Neural cell (in vitro differentiated cells): ENCODE measurements at regions not wholly inside any gene's neighbourhood (a gene's known extent, or its start where the extent isn't known, plus 50 kb on each side); places are given as distances from the start of the nearest gene placed in this dataset.
"Not testable (repeated sequence)": the region's sequence is repeated elsewhere in the genome, so short reads cannot be mapped to it uniquely, and the experiment has no call there.

Source experiments
- H2AFZ ChIP-seq: fragments of 200-600, 300-800 bp; sonication (generic), shearing (Covaris generic); 2 replicates; pipeline ENCODE4 v1.6.0; 2014; ENCODE audit warnings: low read depth, mild to moderate bottlenecking, antibody characterized with exemption, low read length, moderate library complexity
- H3F3A ChIP-seq: fragments of 200-600 bp; shearing (Covaris generic); 2 replicates; pipeline ENCODE4 v1.6.1; 2016; ENCODE audit warnings: mild to moderate bottlenecking, moderate library complexity, mixed read lengths, antibody characterized with exemption, low read length; ENCODE audit not compliant: insufficient read depth, poor library complexity, severe bottlenecking
- H3K27ac ChIP-seq: fragments of 200-600, 300-800 bp; sonication (generic), shearing (Covaris generic); 2 replicates; pipeline ENCODE4 v1.5.1; 2014; ENCODE audit warnings: mild to moderate bottlenecking, low read length, moderate library complexity
- H3K27me3 ChIP-seq: fragments of 300-800, 200-600 bp; sonication (generic), shearing (Covaris generic); 2 replicates; pipeline ENCODE4 v1.6.0; 2014; ENCODE audit warnings: mild to moderate bottlenecking, low read depth, low read length, moderate library complexity; ENCODE audit not compliant: insufficient read depth
- H3K36me3 ChIP-seq: fragments of 300-800, 200-600 bp; sonication (generic), shearing (Covaris generic); 2 replicates; pipeline ENCODE4 v1.5.1; 2014; ENCODE audit warnings: mild to moderate bottlenecking, antibody characterized with exemption, low read length, moderate library complexity; ENCODE audit not compliant: insufficient read depth
- H3K4me2 ChIP-seq: fragments of 300-800, 200-600 bp; sonication (generic), shearing (Covaris generic); 2 replicates; pipeline ENCODE4 v1.6.0; 2014; ENCODE audit warnings: mild to moderate bottlenecking, low read length
- H3K4me3 ChIP-seq: fragments of 300-800, 200-600 bp; sonication (generic), shearing (Covaris generic); 2 replicates; pipeline ENCODE4 v1.5.1; 2014; ENCODE audit warnings: mild to moderate bottlenecking, low read length, moderate library complexity
- H3K79me2 ChIP-seq: fragments of 200-600 bp; shearing (Covaris generic); replicated peaks from 2 replicates; pipeline ENCODE4 v1.6.0; 2014; ENCODE audit warnings: mild to moderate bottlenecking, low read length, moderate library complexity; ENCODE audit not compliant: insufficient read depth
- H3K9ac ChIP-seq: fragments of 300-800, 200-600 bp; sonication (generic), shearing (Covaris generic); 2 replicates; pipeline ENCODE4 v1.6.1; 2016; ENCODE audit warnings: mild to moderate bottlenecking, low read length, mixed read lengths
- H3K9me2 ChIP-seq: fragments of 200-600 bp; shearing (Covaris generic); 2 replicates; pipeline ENCODE4 v1.6.1; 2016; ENCODE audit warnings: mild to moderate bottlenecking, low read length, mixed read lengths; ENCODE audit not compliant: insufficient read depth
- H3K9me3 ChIP-seq: fragments of 200-600, 300-800 bp; sonication (generic), shearing (Covaris generic); 2 replicates; pipeline ENCODE4 v1.6.1; 2016; ENCODE audit warnings: mild to moderate bottlenecking, mixed run types, low read length, moderate library complexity, mixed read lengths
- H4K20me1 ChIP-seq: fragments of 200-600 bp; shearing (Covaris generic); 2 replicates; pipeline ENCODE4 v1.6.1; 2016; ENCODE audit warnings: mild to moderate bottlenecking, mixed run types; ENCODE audit not compliant: insufficient read depth
- CTCF ChIP-seq: fragments of 450-650 bp; IDR thresholded peaks from 2 replicates; pipeline ENCODE4 v1.5.1; 2014; ENCODE audit warnings: antibody characterized with exemption, mild to moderate bottlenecking, moderate library complexity; ENCODE audit not compliant: poor library complexity, severe bottlenecking
- EP300 ChIP-seq: fragments of 450-650 bp; conservative IDR thresholded peaks from 2 replicates; pipeline ENCODE4 v1.6.1; 2014; ENCODE audit warnings: antibody characterized with exemption, mild to moderate bottlenecking, moderate library complexity; ENCODE audit not compliant: poor library complexity, severe bottlenecking
- EZH2 ChIP-seq: fragments of 200-600, 300-800 bp; shearing (Covaris generic), sonication (generic); IDR thresholded peaks from 2 replicates; pipeline ENCODE4 v1.6.1; 2014; ENCODE audit warnings: antibody characterized with exemption, low read length, borderline replicate concordance, mild to moderate bottlenecking; ENCODE audit not compliant: insufficient read depth, poor library complexity, severe bottlenecking
- MXI1 ChIP-seq: fragments of 450-650 bp; conservative IDR thresholded peaks from 2 replicates; pipeline ENCODE4 v1.6.1; 2014; ENCODE audit warnings: antibody characterized with exemption, mild to moderate bottlenecking; ENCODE audit not compliant: poor library complexity, severe bottlenecking
- POLR2AphosphoS5 ChIP-seq: IDR thresholded peaks from 2 replicates; pipeline ENCODE4 v1.6.1; 2012
- RAD21 ChIP-seq: fragments of 450-650 bp; conservative IDR thresholded peaks from 2 replicates; pipeline ENCODE4 v1.6.1; 2014; ENCODE audit warnings: antibody characterized with exemption, mild to moderate bottlenecking, moderate library complexity
- REST ChIP-seq: IDR thresholded peaks from 2 replicates; pipeline ENCODE4 v1.6.1; 2012; ENCODE audit warnings: borderline replicate concordance
- SMC3 ChIP-seq: fragments of 450-650 bp; conservative IDR thresholded peaks from 2 replicates; pipeline ENCODE4 v1.6.1; 2014; ENCODE audit warnings: antibody characterized with exemption, mild to moderate bottlenecking, moderate library complexity; ENCODE audit not compliant: poor library complexity
- TAF1 ChIP-seq: IDR thresholded peaks from 2 replicates; pipeline ENCODE4 v1.6.1; 2012; ENCODE audit warnings: low read depth

DNA sequence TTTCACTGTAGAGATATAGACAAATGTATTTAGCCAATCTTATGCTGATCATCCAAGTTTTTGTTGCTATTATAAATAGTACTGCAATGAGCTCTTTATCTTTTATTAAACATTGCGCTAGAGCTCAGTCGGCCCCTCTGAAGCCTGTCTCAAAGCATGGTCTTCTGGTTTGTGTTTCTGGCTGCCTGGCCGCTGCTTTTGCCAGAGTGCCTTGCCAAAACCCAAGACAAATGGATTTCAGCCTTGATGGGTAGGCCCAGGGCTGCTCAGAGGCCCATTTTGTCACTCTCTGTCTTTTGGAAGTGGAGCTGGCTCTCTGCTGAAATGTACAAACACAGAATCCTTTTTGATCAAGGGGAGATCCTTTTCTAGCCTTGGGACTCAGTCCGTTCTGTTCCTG, 102.9 kb upstream of the KCNG1 start:
- no peak overlapping the region for H3K4me3 ChIP-seq
- no peak for TF ChIP-seq CTCF
- no peak for TF ChIP-seq MXI1
- TF ChIP-seq EZH2: no peak
- TF ChIP-seq EP300: no peak
- TF ChIP-seq RAD21: no peak
- no peak for TF ChIP-seq REST
- no peak for TF ChIP-seq TAF1
- no peak for TF ChIP-seq POLR2AphosphoS5
- TF ChIP-seq SMC3: no peak
- H4K20me1 ChIP-seq: no peaks in the 10 kb centered on the region
- no peak overlapping the region for H3K4me2 ChIP-seq
- no peaks in the 10 kb centered on the region for H3K79me2 ChIP-seq
- no peak overlapping the region for H3K27ac ChIP-seq
- H3K27me3 ChIP-seq: no peaks in the 10 kb centered on the region
- no peaks in the 10 kb centered on the region for H3K9me2 ChIP-seq
- no peak overlapping the region for H3K9ac ChIP-seq
- no peaks in the 10 kb centered on the region for H3K36me3 ChIP-seq
- H3K9me3 ChIP-seq: no peaks in the 10 kb centered on the region
- H2AFZ ChIP-seq: no peak overlapping the region
- H3F3A ChIP-seq: no peaks in the 10 kb centered on the region

DNA sequence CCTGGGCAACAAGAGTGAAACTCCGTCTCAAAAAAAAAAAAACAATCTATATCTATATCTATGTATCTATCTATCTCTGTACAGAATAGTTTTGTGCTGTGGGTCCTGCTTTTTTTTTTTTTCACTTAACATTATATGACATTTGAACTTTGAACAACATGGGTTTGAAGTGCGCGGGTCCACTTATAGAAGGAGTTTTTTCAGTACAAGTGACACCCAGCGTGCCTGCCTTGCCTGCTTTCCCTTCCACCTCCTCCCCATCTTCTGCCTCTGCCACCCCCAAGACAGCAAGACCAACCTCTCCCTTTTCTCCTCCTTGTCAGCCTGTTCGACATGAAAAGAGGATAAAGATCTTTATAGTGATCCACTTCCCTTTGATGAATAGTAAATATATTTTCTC, 102.2 kb upstream of the KCNG1 start:
- no peaks in the 10 kb centered on the region for H3K27me3 ChIP-seq
- H3K9ac ChIP-seq: no peak overlapping the region
- TF ChIP-seq SMC3 (no peak), RAD21 (no peak), EZH2 (no peak), REST (no peak), EP300 (no peak), TAF1 (no peak), CTCF (no peak), POLR2AphosphoS5 (no peak), MXI1 (no peak)
- H4K20me1 ChIP-seq: no peaks in the 10 kb centered on the region
- H3K9me3 ChIP-seq: no peaks in the 10 kb centered on the region
- no peaks in the 10 kb centered on the region for H3K79me2 ChIP-seq
- H3F3A ChIP-seq: no peaks in the 10 kb centered on the region
- no peak overlapping the region for H2AFZ ChIP-seq
- H3K36me3 ChIP-seq: no peaks in the 10 kb centered on the region
- no peak overlapping the region for H3K4me2 ChIP-seq
- H3K27ac ChIP-seq: no peak overlapping the region
- no peak overlapping the region for H3K4me3 ChIP-seq
- no peaks in the 10 kb centered on the region for H3K9me2 ChIP-seq

DNA sequence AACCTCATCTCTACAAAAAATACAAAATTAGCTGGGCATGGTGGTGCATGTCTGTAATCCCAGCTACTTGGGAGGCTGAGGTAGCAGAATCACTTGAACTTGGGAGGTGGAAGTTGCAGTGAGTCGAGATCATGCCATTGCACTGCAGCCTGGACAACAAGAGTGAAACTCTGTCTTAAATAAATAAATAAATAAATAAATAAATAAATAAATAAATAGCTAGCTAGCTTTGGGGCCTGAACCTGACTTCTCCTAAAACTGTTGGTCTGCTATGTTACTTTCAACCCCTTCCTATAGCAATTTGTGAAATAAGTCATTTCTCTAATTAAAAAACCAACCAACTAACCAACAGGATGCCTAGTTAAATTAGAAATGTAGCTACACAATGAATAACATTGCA, 101.0 kb upstream of the KCNG1 start:
- not testable (repeated sequence) for H3F3A ChIP-seq, H3K9me3 ChIP-seq, H2AFZ ChIP-seq, H4K20me1 ChIP-seq, H3K9me2 ChIP-seq, H3K79me2 ChIP-seq, H3K27ac ChIP-seq, H3K27me3 ChIP-seq, H3K4me2 ChIP-seq, H3K9ac ChIP-seq, H3K36me3 ChIP-seq, H3K4me3 ChIP-seq
